Kidney epithelial cell (primary cell): ENCODE measurements at regions not wholly inside any gene's neighbourhood (a gene's known extent, or its start where the extent isn't known, plus 50 kb on each side); places are given as distances from the start of the nearest gene placed in this dataset.

Experiments
- DNase-seq: peaks from one replicate; pipeline ENCODE4 v3.0.0-alpha.2; 2010; ENCODE audit warnings: low read depth
- H3K27me3 ChIP-seq: 2 replicates; pipeline ENCODE4 v1.6.0; 2011; ENCODE audit warnings: low read length; ENCODE audit not compliant: control insufficient read depth, insufficient read depth
- H3K36me3 ChIP-seq: 2 replicates; pipeline ENCODE4 v1.5.1; 2011; ENCODE audit warnings: low read length; ENCODE audit not compliant: control insufficient read depth, insufficient read depth
- H3K4me3 ChIP-seq: 2 replicates; pipeline ENCODE4 v1.5.1; 2011; ENCODE audit warnings: low read depth, mild to moderate bottlenecking, control low read depth, low read length
- CTCF ChIP-seq: IDR thresholded peaks from 2 replicates; pipeline ENCODE4 v1.5.1; 2011; ENCODE audit warnings: mild to moderate bottlenecking, moderate library complexity, low read length, control low read depth, inconsistent platforms; ENCODE audit not compliant: insufficient read depth, poor library complexity, severe bottlenecking

GRCh38 chr16:88319116-88319965, 63.4 kb upstream of the ZNF469 start:
- no peak for TF ChIP-seq CTCF
- H3K36me3 ChIP-seq: no peaks in the 10 kb centered on the region

GRCh38 chr16:88320947-88321634, 61.7 kb upstream of the ZNF469 start:
- Histone ChIP-seq H3K4me3 (no peak overlapping the region), H3K36me3 (no peaks in the 10 kb centered on the region), H3K27me3 (no peaks in the 10 kb centered on the region)
- no peak for DNase-seq
- TF ChIP-seq CTCF: no peak

More at GRCh38 chr16:88319116-88319965, 63.4 kb upstream of the ZNF469 start:
- Histone ChIP-seq H3K27me3 (no peaks in the 10 kb centered on the region), H3K4me3 (no peak overlapping the region)
- DNase-seq: no peak

- no peak overlapping the region for H3K4me3 ChIP-seq
- no peaks in the 10 kb centered on the region for H3K36me3 ChIP-seq
- no peaks in the 10 kb centered on the region for H3K27me3 ChIP-seq
- TF ChIP-seq CTCF: no peak
- DNase-seq: no peak
These were observed 60.9 kb upstream of the ZNF469 start for GRCh38 chr16:88321635-88322499.

- H3K36me3 ChIP-seq: no peaks in the 10 kb centered on the region
- TF ChIP-seq CTCF: no peak
- DNase-seq: no peak
- no peaks in the 10 kb centered on the region for H3K27me3 ChIP-seq
- no peak overlapping the region for H3K4me3 ChIP-seq
These were observed 60.2 kb upstream of the ZNF469 start for GRCh38 chr16:88322500-88322970.

GRCh38 chr16:88323041-88323440, 59.7 kb upstream of the ZNF469 start:
- no peak overlapping the region for H3K4me3 ChIP-seq
- TF ChIP-seq CTCF: no peak
- H3K27me3 ChIP-seq: no peaks in the 10 kb centered on the region
- no peak for DNase-seq
- H3K36me3 ChIP-seq: no peaks in the 10 kb centered on the region
